ENCODE measurements at regions not wholly inside any gene's neighbourhood (a gene's known extent, or its start where the extent isn't known, plus 50 kb on each side); places are given as distances from the start of the nearest gene placed in this dataset.

GRCh38 chr6:168875811-168876576 is 377.7 kb downstream of the THBS2 start:
- Histone ChIP-seq H2AK9ac (replicated peaks; ENCODE audit: low read depth, low read length, poor library complexity) (no peak overlapping the region), H3K9me1 (ENCODE audit: insufficient read depth, low read length) (no peaks in the 10 kb centered on the region), H4K5ac (ENCODE audit: low read depth, low read length) (no peak overlapping the region), H4K91ac (ENCODE audit: insufficient read depth, low read depth, low read length) (no peak overlapping the region), H3K9ac (ENCODE audit: low read depth, low read length) (no peak overlapping the region), H3K18ac (ENCODE audit: low read depth, low read length) (no peak overlapping the region), H3K4me3 (ENCODE audit: insufficient read depth, low read depth, low read length) (no peak overlapping the region), H3K9me3 (ENCODE audit: control insufficient read depth, insufficient read depth, low read length) (0 out of 2 replicates have a peak, but pooled peaks cover 4% of the 10 kb centered on the region), H4K8ac (ENCODE audit: low read depth in 2 of 2, low read length in 2 of 2) (no peak overlapping the region), H2BK5ac (ENCODE audit: low read depth, low read length, poor library complexity, severe bottlenecking) (no peak overlapping the region), H4K20me1 (ENCODE audit: insufficient read depth, low read length) (no peaks in the 10 kb centered on the region), H2BK120ac (ENCODE audit: low read depth, low read length) (no peak overlapping the region), H3K14ac (replicated peaks; ENCODE audit: low read depth, low read length) (no peak overlapping the region), H2AK5ac (ENCODE audit: low read depth, low read length) (no peak overlapping the region), H2AFZ (replicated peaks; ENCODE audit: low read length, poor library complexity) (no peak overlapping the region), H3K36me3 (ENCODE audit: control insufficient read depth, insufficient read depth, low read length) (no peaks in the 10 kb centered on the region), H2BK20ac (ENCODE audit: low read depth, low read length) (no peak overlapping the region), H3K4me2 (ENCODE audit: low read depth, low read length) (no peak overlapping the region), H3K4ac (ENCODE audit: low read depth, low read length) (no peak overlapping the region), H3K56ac (ENCODE audit: extremely low read depth, insufficient read depth, low read length) (no peak overlapping the region), H3K27ac (ENCODE audit: insufficient read depth, low read length) (no peak overlapping the region), H3K23ac (ENCODE audit: low read depth, low read length) (no peak overlapping the region), H3K79me1 (ENCODE audit: low read depth in 1 of 2, low read length in 2 of 2) (no peaks in the 10 kb centered on the region), H3K4me1 (ENCODE audit: control insufficient read depth, insufficient read depth, low read length) (no peaks in the 10 kb centered on the region), H3K27me3 (ENCODE audit: control insufficient read depth, insufficient read depth, low read length) (no peaks in the 10 kb centered on the region; the same call in 1 of the 2 replicates), H2BK15ac (ENCODE audit: low read depth, low read length) (no peak overlapping the region)
- no peak for ATAC-seq (ENCODE audit: low read depth)
- WGBS, 2 experiments (ENCODE audit: extremely low coverage in 2 of 2, insufficient read length in 1 of 2): 85% methylated on average over 12 of the region's 26 CpGs; no CpG with 5 or more reads in 1 of the 2 experiments
- ChIA-PET POLR2A (ENCODE audit: unreplicated experiment) (no interaction called here), CTCF (interaction anchor here (0.7 kb wide), 1 partner anchor 19 kb away, joined by 3 read pairs; no protein-coding TSS in a partner anchor)
- in situ Hi-C loops (cut with MboI; ENCODE audit: low sequenced_read_pairs): loop anchor here (25.0 kb wide), 1 partner anchor 964 kb away; no protein-coding TSS in a partner anchor
- no peak for DNase-seq
- intact Hi-C loops (cut with micrococcal nuclease): no loop called here
- BruUV-seq (replicated peaks): no TSS peak
- dilution Hi-C loops (cut with HindIII; ENCODE audit: low sequenced_read_pairs, unreplicated experiment): no loop called here
- no peak for TF ChIP-seq CEBPB (IDR thresholded peaks at IDR 0.05; ENCODE audit: low read depth, low read length)
- no peak for TF ChIP-seq ELK1 (IDR thresholded peaks at IDR 0.05; ENCODE audit: borderline replicate concordance, low read depth, low read length)
- TF ChIP-seq RAD21 (IDR thresholded peaks at IDR 0.05; ENCODE audit: low read length): no peak
- no peak for TF ChIP-seq POLR2A (IDR thresholded peaks at IDR 0.05; ENCODE audit: low read depth, low read length)
- TF ChIP-seq BHLHE40 (IDR thresholded peaks at IDR 0.05; ENCODE audit: low read depth, low read length): no peak
- TF ChIP-seq MAZ (IDR thresholded peaks at IDR 0.05; ENCODE audit: borderline replicate concordance, low read depth, low read length): no peak
- no peak for TF ChIP-seq NFE2L2 (IDR thresholded peaks at IDR 0.05; ENCODE audit: low read depth, low read length)
- TF ChIP-seq CHD1 (IDR thresholded peaks at IDR 0.05; ENCODE audit: low read depth, low read length): no peak
